Ovary (tissue), 7 donors: ENCODE measurements at regions not wholly inside any gene's neighbourhood (a gene's known extent, or its start where the extent isn't known, plus 50 kb on each side); places are given as distances from the start of the nearest gene placed in this dataset.

Experiments
- DNase-seq, 5 donors: peaks; one replicate each; pipeline ENCODE4 v3.0.0-alpha.2; 2019 to 2020
- H3K27ac ChIP-seq, 2 donors: fragments of 200-600 bp; one replicate each; pipeline versions ENCODE4 v1.5.1 to v1.8.0; 2019 to 2022
- H3K27me3 ChIP-seq: fragments of 200-600 bp; one replicate; pipeline ENCODE4 v1.8.0; 2022
- H3K36me3 ChIP-seq: fragments of 200-600 bp; sonication (generic); one replicate; pipeline ENCODE4 v1.5.1; 2019
- H3K4me1 ChIP-seq: one replicate; pipeline ENCODE4 v1.8.1; 2013; ENCODE audit warnings: mild to moderate bottlenecking, moderate library complexity; ENCODE audit not compliant: insufficient read depth
- H3K4me3 ChIP-seq: fragments of 200-600 bp; sonication (generic); one replicate; pipeline ENCODE4 v1.5.1; 2017
- H3K9me3 ChIP-seq, 2 donors: fragments of 200-600 bp in 1 of 2; sonication (generic) in 1 of 2; one replicate each; pipeline versions ENCODE4 v1.5.1 to v1.8.1; 2013 to 2019; ENCODE audit warnings: mild to moderate bottlenecking in 1 of 2, moderate library complexity in 1 of 2
- EP300 ChIP-seq: sonication (generic); formaldehyde crosslinking; IDR thresholded peaks from one replicate; pipeline ENCODE4 v1.6.1; 2017; ENCODE audit warnings: antibody characterized with exemption
- POLR2A ChIP-seq: fragments of 450-650 bp; IDR thresholded peaks from one replicate; pipeline ENCODE4 v1.6.1; 2017; ENCODE audit warnings: antibody characterized with exemption, mild to moderate bottlenecking, moderate library complexity
- WGBS, 3 donors: extraction: QIAGEN DNeasy Blood & Tissue Kit in 1 of 3; methylation state at CpG; one replicate each; pipeline versions ENCODE4 v1.1.5 to v1.1.7; 2013 to 2017; 5-methylcytosine and 5-hydroxymethylcytosine counted together
- intact Hi-C, 4 donors: fragments of 100-400 bp; cut with DNase I; formaldehyde crosslinking; loops; one replicate each; pipeline versions ENCODE4 v1.11.0 to v1.15.1; 2022 to 2023
- TF ChIP-seq, protein P1 (sequence below), 3 donors: fragments of 450-650 bp in 2 of 3; fragments of 200-600 bp in 1 of 3; IDR thresholded peaks; one replicate each; pipeline versions ENCODE4 v1.5.1 to v1.8.0; 2016 to 2022; ENCODE audit warnings: antibody characterized with exemption in 3 of 3, mild to moderate bottlenecking in 1 of 3
- donor health status: DM: no; HTN: no; CAD: no; lungs with moderate emphysema.
- donor health status: DM: no; HTN: no; CAD: no.
- donor health status: Bipolar disorder and iron deficiency.
- donor health status: DM: no; HTN: no; CAD: no.
- donor health status: DM: yes; HTN: yes; CAD: no.

DNA sequence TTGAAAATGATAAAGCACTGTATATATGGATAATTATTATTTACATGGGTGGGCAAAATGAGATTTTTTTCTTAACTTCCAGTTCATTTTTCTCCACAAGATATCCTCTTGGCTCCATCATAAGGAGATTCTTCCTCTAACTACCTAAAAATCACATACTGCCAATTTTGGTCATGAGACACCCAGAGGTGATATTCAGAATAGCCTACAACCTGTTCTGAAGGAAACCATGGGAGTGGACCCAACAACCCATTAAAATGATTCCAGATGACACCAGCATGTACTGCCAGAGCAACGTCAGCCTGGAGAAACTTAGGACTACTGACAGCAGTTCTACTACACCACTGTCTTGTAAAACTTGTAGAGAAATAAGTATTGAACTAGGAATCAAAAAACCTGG is 136.3 kb upstream of the TMPO start:
- DNase-seq: no peak
- 58 to 64% (median 59%) methylated on average over 1 of the region's 1 CpG for WGBS, 3 donors
- Histone ChIP-seq H3K27me3 (no peaks in the 10 kb centered on the region), H3K4me3 (no peak overlapping the region), H3K9me3 (no peaks in the 10 kb centered on the region), H3K4me1 (peaks cover 2% of the 10 kb centered on the region), H3K36me3 (no peaks in the 10 kb centered on the region), H3K27ac (no peak overlapping the region)
- TF ChIP-seq POLR2A: no peak
- TF ChIP-seq, protein P1, sequence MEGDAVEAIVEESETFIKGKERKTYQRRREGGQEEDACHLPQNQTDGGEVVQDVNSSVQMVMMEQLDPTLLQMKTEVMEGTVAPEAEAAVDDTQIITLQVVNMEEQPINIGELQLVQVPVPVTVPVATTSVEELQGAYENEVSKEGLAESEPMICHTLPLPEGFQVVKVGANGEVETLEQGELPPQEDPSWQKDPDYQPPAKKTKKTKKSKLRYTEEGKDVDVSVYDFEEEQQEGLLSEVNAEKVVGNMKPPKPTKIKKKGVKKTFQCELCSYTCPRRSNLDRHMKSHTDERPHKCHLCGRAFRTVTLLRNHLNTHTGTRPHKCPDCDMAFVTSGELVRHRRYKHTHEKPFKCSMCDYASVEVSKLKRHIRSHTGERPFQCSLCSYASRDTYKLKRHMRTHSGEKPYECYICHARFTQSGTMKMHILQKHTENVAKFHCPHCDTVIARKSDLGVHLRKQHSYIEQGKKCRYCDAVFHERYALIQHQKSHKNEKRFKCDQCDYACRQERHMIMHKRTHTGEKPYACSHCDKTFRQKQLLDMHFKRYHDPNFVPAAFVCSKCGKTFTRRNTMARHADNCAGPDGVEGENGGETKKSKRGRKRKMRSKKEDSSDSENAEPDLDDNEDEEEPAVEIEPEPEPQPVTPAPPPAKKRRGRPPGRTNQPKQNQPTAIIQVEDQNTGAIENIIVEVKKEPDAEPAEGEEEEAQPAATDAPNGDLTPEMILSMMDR (IDR thresholded peaks at IDR 0.05): no peak
- intact Hi-C loops: no loop called here

DNA sequence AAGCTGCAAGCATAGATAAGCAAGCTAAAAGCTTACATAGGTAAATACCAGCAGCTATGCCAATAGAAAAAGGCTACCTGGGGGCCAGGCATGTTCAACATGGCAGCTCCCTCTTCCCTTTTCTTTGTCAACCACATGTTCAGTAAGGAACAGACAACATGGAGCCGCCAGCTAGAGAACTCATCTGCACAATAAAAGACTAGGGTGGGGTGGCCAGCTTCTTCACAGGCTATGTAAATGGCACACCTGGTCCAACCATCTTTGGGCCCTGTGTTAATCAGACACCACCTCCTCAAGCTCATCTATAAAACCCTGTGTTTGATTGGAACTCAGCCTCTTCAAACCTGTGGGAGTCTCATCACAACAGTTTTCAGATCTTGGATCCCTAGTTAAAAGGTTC is 129.7 kb upstream of the TMPO start:
- intact Hi-C loops: no loop called here
- no peak for DNase-seq
- TF ChIP-seq EP300: no peak
- no peak for TF ChIP-seq POLR2A
- TF ChIP-seq, protein P1 (IDR thresholded peaks at IDR 0.05): no peak
- no peak overlapping the region for H3K4me3 ChIP-seq
- 88 to 90% (median 89%) methylated on average over 1 of the region's 1 CpG for WGBS, 3 donors
- H3K36me3 ChIP-seq: no peaks in the 10 kb centered on the region
- H3K27ac ChIP-seq: no peak overlapping the region
- no peaks in the 10 kb centered on the region for H3K9me3 ChIP-seq
- peaks cover 2% of the 10 kb centered on the region for H3K4me1 ChIP-seq
- H3K27me3 ChIP-seq: no peaks in the 10 kb centered on the region

DNA sequence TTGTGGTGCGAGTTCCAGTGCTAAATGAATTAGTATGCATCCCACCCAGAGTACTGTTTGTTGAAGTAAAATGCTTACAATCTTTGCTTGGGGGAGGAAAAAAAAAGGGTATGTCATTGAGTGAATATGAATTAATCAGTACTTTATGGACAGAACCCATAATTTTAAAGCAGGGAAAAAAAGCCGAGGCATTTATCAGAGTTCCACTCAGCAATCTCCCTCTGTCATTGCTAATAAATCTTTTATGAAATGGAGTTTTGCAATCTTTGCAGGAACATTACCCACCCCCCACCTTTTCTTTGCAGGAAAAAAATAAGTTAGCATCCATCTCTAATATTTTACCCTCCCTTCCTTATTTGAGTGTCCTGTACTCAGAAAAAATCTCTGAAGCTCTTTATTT is 127.9 kb upstream of the TMPO start:
- WGBS, 3 donors: 10 to 25% (median 19%) methylated on average over 2 of the region's 2 CpGs
- intact Hi-C loops: no loop called here

DNA sequence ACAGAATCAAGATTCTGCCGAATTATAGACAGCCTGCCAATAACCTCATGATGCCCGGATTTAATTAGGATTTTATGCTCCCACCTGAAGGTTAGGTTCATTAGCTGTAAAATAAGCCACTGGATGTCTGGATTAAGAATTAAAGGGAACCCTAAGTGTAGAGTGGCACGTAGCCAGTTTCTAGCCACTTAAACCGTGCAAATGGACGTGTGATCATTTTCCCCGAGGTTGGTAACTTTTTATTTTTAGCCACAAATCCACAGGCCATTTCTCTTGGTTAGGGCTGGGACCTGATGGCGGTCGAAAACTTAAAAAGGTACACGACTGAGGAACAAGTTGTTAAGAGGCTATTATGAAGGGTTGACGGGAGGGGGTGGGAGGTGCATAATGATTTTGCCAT is 127.3 kb upstream of the TMPO start:
- no peaks in the 10 kb centered on the region for H3K27me3 ChIP-seq
- no peak overlapping the region for H3K27ac ChIP-seq
- TF ChIP-seq EP300 (no peak), POLR2A (no peak)
- no peak for DNase-seq
- peaks cover 2% of the 10 kb centered on the region for H3K4me1 ChIP-seq
- H3K36me3 ChIP-seq: no peaks in the 10 kb centered on the region
- WGBS, 3 donors: 72 to 77% (median 76%) methylated on average over 10 of the region's 10 CpGs
- no peaks in the 10 kb centered on the region for H3K9me3 ChIP-seq
- intact Hi-C loops: no loop called here
- H3K4me3 ChIP-seq: no peak overlapping the region

More for the DNA sequence above, 127.9 kb upstream of the TMPO start:
- no peaks in the 10 kb centered on the region for H3K27me3 ChIP-seq
- H3K4me1 ChIP-seq: peaks cover 2% of the 10 kb centered on the region
- TF ChIP-seq POLR2A: no peak
- TF ChIP-seq, protein P1 (IDR thresholded peaks at IDR 0.05): no peak
- no peak for DNase-seq
- H3K27ac ChIP-seq: no peak overlapping the region
- H3K4me3 ChIP-seq: no peak overlapping the region
- no peaks in the 10 kb centered on the region for H3K9me3 ChIP-seq
- no peaks in the 10 kb centered on the region for H3K36me3 ChIP-seq

DNA sequence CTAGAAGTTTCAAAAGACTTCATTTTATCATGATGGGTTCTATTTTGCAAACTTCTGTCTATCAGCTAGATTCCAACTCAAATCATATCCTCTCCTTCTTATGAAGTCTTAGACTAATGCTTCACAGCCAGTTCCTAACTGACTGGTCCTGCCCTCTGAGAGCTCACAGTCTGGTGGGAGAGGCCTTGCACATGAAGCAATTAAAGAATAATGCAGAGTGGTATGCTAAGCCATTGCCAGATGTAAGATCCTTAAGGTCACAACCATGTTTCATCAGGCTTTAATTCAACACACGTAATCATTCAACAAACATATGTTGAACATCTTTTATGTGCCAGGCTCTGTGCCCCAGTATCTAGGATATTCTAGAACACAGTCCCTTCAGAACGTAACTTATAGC is 125.8 kb upstream of the TMPO start:
- WGBS, 3 donors: 83 to 97% (median 94%) methylated on average over 2 of the region's 2 CpGs
- Histone ChIP-seq H3K27me3 (no peaks in the 10 kb centered on the region), H3K4me3 (no peak overlapping the region), H3K27ac (no peak overlapping the region), H3K9me3 (no peaks in the 10 kb centered on the region), H3K36me3 (no peaks in the 10 kb centered on the region), H3K4me1 (peaks cover 2% of the 10 kb centered on the region)
- intact Hi-C loops: no loop called here
- no peak for DNase-seq
- TF ChIP-seq, protein P1 (IDR thresholded peaks at IDR 0.05): no peak
- TF ChIP-seq POLR2A: no peak
- no peak for TF ChIP-seq EP300
